CD4-positive, alpha-beta T cell (primary cell): ENCODE measurements at regions not wholly inside any gene's neighbourhood (a gene's known extent, or its start where the extent isn't known, plus 50 kb on each side); places are given as distances from the start of the nearest gene placed in this dataset.

ENCODE experiments used
- ATAC-seq: fragments of 200-7000 bp; cut with Tn5 transposase; one replicate; pipeline ENCODE4 v1.10.0; 2022; ENCODE audit warnings: mild to moderate bottlenecking; ENCODE audit not compliant: poor library complexity
- CTCF ChIA-PET: fragments of 350-600 bp; sonication (Branson Sonifier 250); formaldehyde crosslinking; loops from one replicate; lab custom pipeline; 2021; ENCODE audit warnings: antibody characterized with exemption, inconsistent platforms; lab: Charles Lee
- POLR2A ChIA-PET: fragments of 350-600 bp; sonication (Branson Sonifier 250); formaldehyde crosslinking; loops from one replicate; lab custom pipeline; 2021; ENCODE audit warnings: antibody characterized with exemption, inconsistent platforms; lab: Charles Lee
- DNase-seq, 14 experiments: peaks; one replicate each; pipeline ENCODE4 v3.0.0-alpha.2; 2013 to 2020; ENCODE audit warnings: mixed read lengths in 2 of 14
- H3K27ac ChIP-seq, 2 donors: one replicate each; pipeline versions ENCODE4 v1.5.1 to v1.7.0; 2013; ENCODE audit warnings: low read length in 2 of 2, low read depth in 1 of 2, mild to moderate bottlenecking in 1 of 2
- H3K27me3 ChIP-seq, 2 experiments: 1 replicate in 1 of 2; 2 replicates in 1 of 2; pipeline versions ENCODE4 v1.6.1 to v1.7.0; 2013; ENCODE audit warnings: low read length in 2 of 2, control low read depth in 1 of 2, mild to moderate bottlenecking in 1 of 2, moderate library complexity in 1 of 2; ENCODE audit not compliant: insufficient read depth in 2 of 2, control insufficient read depth in 1 of 2
- H3K36me3 ChIP-seq: one replicate; pipeline ENCODE4 v1.6.1; 2013; ENCODE audit warnings: low read length, control low read depth; ENCODE audit not compliant: insufficient read depth
- H3K4me1 ChIP-seq: one replicate; pipeline ENCODE4 v1.6.1; 2013; ENCODE audit warnings: low read length, control low read depth; ENCODE audit not compliant: insufficient read depth
- H3K4me3 ChIP-seq: one replicate; pipeline ENCODE4 v1.5.1; 2013; ENCODE audit warnings: mild to moderate bottlenecking, low read length, moderate library complexity
- H3K9me3 ChIP-seq, 2 experiments: 1 replicate in 1 of 2; 2 replicates in 1 of 2; pipeline versions ENCODE4 v1.6.1 to v1.7.0; 2013; ENCODE audit warnings: low read length in 2 of 2, mild to moderate bottlenecking in 2 of 2, control low read depth in 1 of 2, moderate library complexity in 1 of 2; ENCODE audit not compliant: control insufficient read depth in 1 of 2, insufficient read depth in 1 of 2
- H3K27ac Mint-ChIP-seq: one replicate; pipeline ENCODE4 v1.8.0; 2020; ENCODE audit warnings: mixed read lengths
- H3K27me3 Mint-ChIP-seq: one replicate; pipeline ENCODE4 v1.8.0; 2021; ENCODE audit warnings: mixed read lengths
- H3K36me3 Mint-ChIP-seq: one replicate; pipeline ENCODE4 v1.8.0; 2021; ENCODE audit warnings: low read depth, mixed read lengths
- H3K4me1 Mint-ChIP-seq: one replicate; pipeline ENCODE4 v1.8.0; 2021; ENCODE audit warnings: low read depth, mixed read lengths
- H3K4me3 Mint-ChIP-seq: one replicate; pipeline ENCODE4 v1.8.0; 2020; ENCODE audit warnings: mild to moderate bottlenecking, mixed read lengths
- H3K9me3 Mint-ChIP-seq: one replicate; pipeline ENCODE4 v1.8.0; 2020; ENCODE audit warnings: mixed read lengths
- CTCF ChIP-seq: fragments of 200-600 bp; IDR thresholded peaks from one replicate; pipeline ENCODE4 v1.8.0; 2022; ENCODE audit warnings: antibody characterized with exemption, mild to moderate bottlenecking
- intact Hi-C, 2 experiments: fragments of 100-400 bp; cut with DNase I in 1 of 2; cut with micrococcal nuclease in 1 of 2; formaldehyde crosslinking; loops; one replicate each; pipeline versions ENCODE4 v1.15.1 to v1.9.0; 2023 to 2025; cut with DNase I, micrococcal nuclease

GRCh38 chr15:59905176-59905575 lies 98.9 kb upstream of the FOXB1 start:
- no peaks in the 10 kb centered on the region for H3K36me3 Mint-ChIP-seq
- Histone ChIP-seq H3K36me3 (no peaks in the 10 kb centered on the region), H3K27ac (no peak overlapping the region), H3K4me1 (no peaks in the 10 kb centered on the region), H3K27me3 (peaks cover 8 to 20% of the 10 kb centered on the region in 2 experiments), H3K4me3 (no peak overlapping the region), H3K9me3 (no peaks in the 10 kb centered on the region)
- no peak for DNase-seq
- TF ChIP-seq CTCF = no peak
- POLR2A ChIA-PET = no interaction called here
- H3K4me3 Mint-ChIP-seq = no peak overlapping the region
- peaks cover 68% of the 10 kb centered on the region for H3K27me3 Mint-ChIP-seq
- CTCF ChIA-PET = no interaction called here
- intact Hi-C loops = no loop called here
- H3K9me3 Mint-ChIP-seq = no peaks in the 10 kb centered on the region
- ATAC-seq = no peak
- H3K27ac Mint-ChIP-seq = no peak overlapping the region
- no peaks in the 10 kb centered on the region for H3K4me1 Mint-ChIP-seq

DNA sequence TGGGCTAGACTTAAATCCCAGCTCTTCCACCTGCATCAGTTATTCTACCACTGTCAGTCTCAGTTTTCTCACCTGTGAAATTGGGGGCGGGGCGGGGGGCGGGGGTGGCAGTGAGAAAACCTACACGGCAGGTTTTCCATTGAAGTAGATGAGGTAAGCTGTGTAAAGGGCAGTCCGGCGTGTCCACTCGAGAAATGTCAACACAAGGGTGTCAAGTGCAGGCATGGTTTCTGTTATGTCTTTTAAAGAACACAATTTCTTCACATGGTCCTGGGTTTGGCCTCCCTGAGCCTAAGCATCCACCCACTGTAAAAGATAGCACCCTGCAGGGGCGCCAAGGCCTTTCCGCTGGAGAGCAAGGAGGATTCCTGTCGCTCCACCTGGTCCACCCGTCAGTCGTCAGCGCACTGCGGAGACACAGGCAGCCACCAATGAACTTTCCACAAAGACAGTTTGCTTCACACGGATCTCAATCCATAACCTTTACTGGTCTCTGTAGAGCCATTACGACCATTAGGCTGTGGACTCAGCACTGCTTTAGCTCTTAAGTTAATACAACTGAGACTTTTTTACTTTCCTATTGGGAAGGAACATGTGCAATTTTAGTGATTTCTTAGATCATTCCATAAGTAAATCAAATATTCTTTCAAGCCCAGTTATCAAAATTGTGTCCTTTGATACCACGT lies 99.5 kb upstream of the FOXB1 start:
- no peak for TF ChIP-seq CTCF
- Mint-ChIP-seq H3K36me3 (no peaks in the 10 kb centered on the region), H3K27ac (no peak overlapping the region), H3K9me3 (no peaks in the 10 kb centered on the region), H3K4me3 (no peak overlapping the region), H3K27me3 (peaks cover 65% of the 10 kb centered on the region), H3K4me1 (no peaks in the 10 kb centered on the region)
- H3K27me3 ChIP-seq = peaks cover 4 to 16% of the 10 kb centered on the region in 2 experiments
- DNase-seq = no peak
- intact Hi-C loops = no loop called here
- H3K27ac ChIP-seq = no peak overlapping the region
- no peaks in the 10 kb centered on the region for H3K36me3 ChIP-seq
- ChIA-PET POLR2A (no interaction called here), CTCF (no interaction called here)
- H3K4me1 ChIP-seq = no peaks in the 10 kb centered on the region
- no peak overlapping the region for H3K4me3 ChIP-seq
- H3K9me3 ChIP-seq = no peaks in the 10 kb centered on the region
- ATAC-seq = no peak

DNA sequence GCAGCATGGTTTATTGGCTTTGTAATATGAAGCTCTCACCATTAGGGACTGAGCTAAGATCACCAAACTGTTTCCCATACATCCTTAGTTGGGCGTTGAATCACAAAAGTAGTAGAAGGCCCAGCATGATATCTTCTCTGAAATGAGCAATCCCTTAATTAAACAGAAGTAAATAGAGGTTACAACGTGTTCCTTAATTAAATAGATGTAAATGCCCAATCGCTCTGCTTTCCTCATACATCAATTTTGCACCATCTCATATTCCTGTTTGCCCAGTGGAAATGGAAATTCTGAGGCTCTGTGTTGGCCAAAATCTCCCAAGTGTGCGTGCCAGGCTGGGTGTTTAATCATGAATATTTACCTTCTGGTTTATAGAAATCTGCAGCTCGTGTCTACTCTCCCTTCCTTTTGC lies 107.4 kb upstream of the FOXB1 start:
- ATAC-seq (no peak), DNase-seq (no peak)
- ChIA-PET POLR2A (no interaction called here), CTCF (no interaction called here)
- intact Hi-C loops = no loop called here
- H3K27me3 ChIP-seq = peaks cover 0 to 7% of the 10 kb centered on the region in 2 experiments
- no peak for TF ChIP-seq CTCF
- no peaks in the 10 kb centered on the region for H3K4me1 ChIP-seq
- Mint-ChIP-seq H3K9me3 (no peaks in the 10 kb centered on the region), H3K27me3 (peaks cover 53% of the 10 kb centered on the region), H3K4me1 (no peaks in the 10 kb centered on the region), H3K27ac (no peak overlapping the region), H3K36me3 (no peaks in the 10 kb centered on the region), H3K4me3 (no peak overlapping the region)
- H3K36me3 ChIP-seq = no peaks in the 10 kb centered on the region
- H3K27ac ChIP-seq = no peak overlapping the region
- H3K9me3 ChIP-seq = no peaks in the 10 kb centered on the region
- no peak overlapping the region for H3K4me3 ChIP-seq
